Natural killer cell (primary cell): ENCODE measurements at regions not wholly inside any gene's neighbourhood (a gene's known extent, or its start where the extent isn't known, plus 50 kb on each side); places are given as distances from the start of the nearest gene placed in this dataset.
A peak's percentile ranks its signal among the peaks of the same experiment; 100 is the strongest.

Experiments used
- ATAC-seq, 3 donors: fragments of 150-1000 bp in 2 of 3; fragments of 200-7000 bp in 1 of 3; cut with Tn5 transposase; 1 replicate in 1 of 3; 2 replicates in 2 of 3; pipeline ENCODE4 v1.10.0; 2021; ENCODE audit warnings: mild to moderate bottlenecking in 2 of 3, moderate library complexity in 2 of 3
- DNase-seq, 2 donors: peaks; one replicate each; pipeline versions ENCODE4 v3.0.0 to v3.0.0-alpha.2; 2013 to 2021; ENCODE audit warnings: mixed read lengths in 1 of 2
- H3K27ac ChIP-seq: one replicate; pipeline ENCODE4 v1.5.1; 2013; ENCODE audit warnings: mild to moderate bottlenecking, low read length
- H3K27me3 ChIP-seq: one replicate; pipeline ENCODE4 v1.6.1; 2013; ENCODE audit warnings: low read length; ENCODE audit not compliant: control insufficient read depth, insufficient read depth
- H3K36me3 ChIP-seq: one replicate; pipeline ENCODE4 v1.6.1; 2013; ENCODE audit warnings: low read length; ENCODE audit not compliant: control insufficient read depth, insufficient read depth
- H3K4me1 ChIP-seq: one replicate; pipeline ENCODE4 v1.6.1; 2013; ENCODE audit warnings: low read length; ENCODE audit not compliant: control insufficient read depth, insufficient read depth
- H3K4me3 ChIP-seq: one replicate; pipeline ENCODE4 v1.5.1; 2013; ENCODE audit warnings: low read length
- H3K9me3 ChIP-seq: one replicate; pipeline ENCODE4 v1.6.1; 2013; ENCODE audit warnings: low read length; ENCODE audit not compliant: control insufficient read depth, insufficient read depth
- H3K27ac Mint-ChIP-seq, 2 donors: one replicate each; pipeline ENCODE4 v1.8.0; 2022; ENCODE audit warnings: mild to moderate bottlenecking in 2 of 2, mixed read lengths in 2 of 2, moderate library complexity in 1 of 2
- H3K27me3 Mint-ChIP-seq, 2 donors: one replicate each; pipeline ENCODE4 v1.8.0; 2022; ENCODE audit warnings: low read depth in 2 of 2, mixed read lengths in 2 of 2
- H3K36me3 Mint-ChIP-seq: one replicate; pipeline ENCODE4 v1.8.0; 2022; ENCODE audit warnings: mixed read lengths
- H3K4me1 Mint-ChIP-seq, 2 donors: one replicate each; pipeline ENCODE4 v1.8.0; 2022; ENCODE audit warnings: mixed read lengths in 2 of 2
- H3K4me3 Mint-ChIP-seq: one replicate; pipeline ENCODE4 v1.8.0; 2022; ENCODE audit warnings: mild to moderate bottlenecking, moderate library complexity, mixed read lengths
- H3K9me3 Mint-ChIP-seq, 2 donors: one replicate each; pipeline ENCODE4 v1.8.0; 2022; ENCODE audit warnings: mixed read lengths in 2 of 2
- CTCF ChIP-seq: fragments of 200-600 bp; IDR thresholded peaks from one replicate; pipeline ENCODE4 v1.8.0; 2022; ENCODE audit warnings: antibody characterized with exemption
- WGBS: methylation state at CpG from one replicate; pipeline ENCODE4 v1.1.7; 2013; ENCODE audit warnings: missing lambda C conversion rate; ENCODE audit not compliant: insufficient coverage; 5-methylcytosine and 5-hydroxymethylcytosine counted together
- intact Hi-C: fragments of 100-400 bp; cut with micrococcal nuclease; formaldehyde crosslinking; loops from one replicate; pipeline ENCODE4 v1.14.2; 2022

DNA sequence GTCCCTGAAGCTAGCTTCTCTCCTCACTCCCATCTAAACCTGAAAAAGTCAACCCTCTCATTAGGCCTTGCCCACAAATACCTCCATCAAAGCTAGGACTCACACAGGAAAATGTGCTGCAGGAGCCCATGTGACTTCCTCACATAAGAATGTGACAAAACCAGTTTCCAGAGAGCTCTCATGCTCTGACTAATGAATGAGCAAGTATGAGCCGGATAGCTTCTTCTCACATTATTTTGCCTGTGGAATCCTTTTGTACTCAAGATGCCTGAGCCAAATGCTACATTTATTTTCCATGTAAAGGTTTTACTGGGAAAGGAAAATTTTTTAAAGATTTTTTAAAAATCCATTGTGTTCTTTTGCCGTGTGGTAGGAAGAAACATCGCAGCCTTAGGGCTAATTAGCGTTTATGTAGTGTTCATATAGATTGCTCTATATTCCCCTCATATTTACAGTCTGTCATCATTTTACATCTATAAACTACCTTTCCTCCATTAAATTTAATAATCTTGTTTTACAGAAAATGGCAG lies 68.6 kb upstream of the CCN6 start:
- Mint-ChIP-seq H3K27ac (peak overlapping the region; percentile 44 to 77), H3K36me3 (no peaks in the 10 kb centered on the region), H3K9me3 (no peaks in the 10 kb centered on the region), H3K4me1 (peaks cover 46 to 53% of the 10 kb centered on the region in 2 donors), H3K4me3 (no peak overlapping the region), H3K27me3 (no peaks in the 10 kb centered on the region)
- Histone ChIP-seq H3K36me3 (no peaks in the 10 kb centered on the region), H3K9me3 (no peaks in the 10 kb centered on the region), H3K27me3 (no peaks in the 10 kb centered on the region), H3K4me1 (peaks cover 27% of the 10 kb centered on the region), H3K4me3 (no peak overlapping the region), H3K27ac (no peak overlapping the region)
- ATAC-seq = peak; percentile 73 to 79 (median 73)
- intact Hi-C loops = no loop called here
- peak in 1 of 2 donors; percentile 73 for DNase-seq
- no peak for TF ChIP-seq CTCF
- whole genome bisulfite sequencing = 40% methylated on average over 1 of the region's 4 CpGs

- WGBS = 98% methylated on average over 3 of the region's 3 CpGs
- H3K27ac ChIP-seq = no peak overlapping the region
- no peaks in the 10 kb centered on the region for H3K27me3 ChIP-seq
- H3K36me3 ChIP-seq = no peaks in the 10 kb centered on the region
- intact Hi-C loops = no loop called here
- peaks cover 31% of the 10 kb centered on the region for H3K4me1 ChIP-seq
- H3K9me3 ChIP-seq = no peaks in the 10 kb centered on the region
- H3K27ac Mint-ChIP-seq = no peak overlapping the region
- H3K4me1 Mint-ChIP-seq = peaks cover 56 to 57% of the 10 kb centered on the region in 2 donors
- H3K27me3 Mint-ChIP-seq = no peaks in the 10 kb centered on the region
- H3K4me3 Mint-ChIP-seq = no peak overlapping the region
- no peak for TF ChIP-seq CTCF
- H3K4me3 ChIP-seq = no peak overlapping the region
- H3K36me3 Mint-ChIP-seq = no peaks in the 10 kb centered on the region
- no peaks in the 10 kb centered on the region for H3K9me3 Mint-ChIP-seq
- no peak for DNase-seq
- no peak for ATAC-seq
Measured at GRCh38 chr6:111986651-111987050, 67.3 kb upstream of the CCN6 start.

- Mint-ChIP-seq H3K4me1 (peaks cover 59% of the 10 kb centered on the region in 2 donors), H3K27ac (no peak overlapping the region), H3K9me3 (no peaks in the 10 kb centered on the region), H3K36me3 (no peaks in the 10 kb centered on the region), H3K27me3 (no peaks in the 10 kb centered on the region), H3K4me3 (no peak overlapping the region)
- WGBS = 96% methylated on average over 1 of the region's 1 CpG
- no peaks in the 10 kb centered on the region for H3K9me3 ChIP-seq
- intact Hi-C loops = no loop called here
- no peaks in the 10 kb centered on the region for H3K27me3 ChIP-seq
- H3K4me3 ChIP-seq = no peak overlapping the region
- no peak for TF ChIP-seq CTCF
- DNase-seq (no peak), ATAC-seq (no peak)
- peaks cover 32% of the 10 kb centered on the region for H3K4me1 ChIP-seq
- H3K27ac ChIP-seq = no peak overlapping the region
- no peaks in the 10 kb centered on the region for H3K36me3 ChIP-seq
Measured at GRCh38 chr6:111987295-111987694, 66.6 kb upstream of the CCN6 start.

DNA sequence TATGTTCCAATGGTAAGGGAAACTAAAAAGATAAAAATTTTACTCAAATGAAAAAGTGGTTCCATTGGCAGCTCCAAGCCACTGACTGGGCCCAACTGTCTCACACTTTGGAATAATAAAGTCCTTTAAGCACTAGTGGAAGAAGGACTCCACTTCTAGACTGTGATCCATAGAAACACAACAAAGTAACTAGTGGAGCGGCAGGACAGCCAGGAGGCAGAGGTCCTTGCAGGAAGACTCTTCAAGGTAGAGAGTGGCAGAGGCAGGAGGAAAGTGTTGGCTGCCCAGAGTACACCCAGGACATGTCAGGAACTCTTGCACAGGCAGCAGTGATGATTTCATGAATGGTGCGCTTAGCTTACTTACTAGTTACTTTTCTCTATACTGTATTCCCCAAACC lies 65.0 kb upstream of the CCN6 start:
- Mint-ChIP-seq H3K4me1 (peaks cover 66 to 67% of the 10 kb centered on the region in 2 donors), H3K27me3 (no peaks in the 10 kb centered on the region), H3K9me3 (no peaks in the 10 kb centered on the region), H3K4me3 (peak overlapping the region; percentile 67), H3K36me3 (no peaks in the 10 kb centered on the region), H3K27ac (peak overlapping the region; percentile 85 to 88)
- peak overlapping the region; percentile 59 for H3K27ac ChIP-seq
- intact Hi-C loops = no loop called here
- no peak overlapping the region for H3K4me3 ChIP-seq
- 98% methylated on average over 2 of the region's 2 CpGs for WGBS
- DNase-seq = no peak
- H3K27me3 ChIP-seq = no peaks in the 10 kb centered on the region
- no peak for ATAC-seq
- peaks cover 47% of the 10 kb centered on the region for H3K4me1 ChIP-seq
- no peaks in the 10 kb centered on the region for H3K9me3 ChIP-seq
- no peak for TF ChIP-seq CTCF
- H3K36me3 ChIP-seq = no peaks in the 10 kb centered on the region
